Thyroid gland (tissue), 4 donors: ENCODE measurements at regions not wholly inside any gene's neighbourhood (a gene's known extent, or its start where the extent isn't known, plus 50 kb on each side); places are given as distances from the start of the nearest gene placed in this dataset.

Experiments used
- CTCF ChIP-seq, 6 experiments: fragments of 200-600 bp in 3 of 6; fragments of 450-650 bp in 3 of 6; sonication (generic) in 3 of 6; IDR thresholded peaks; one replicate each; pipeline ENCODE4 v1.5.1; 2016 to 2019; ENCODE audit warnings: antibody characterized with exemption in 6 of 6, mild to moderate bottlenecking in 2 of 6, inconsistent platforms in 1 of 6, moderate library complexity in 1 of 6
- POLR2A ChIP-seq, 2 donors: fragments of 450-650 bp; IDR thresholded peaks; one replicate each; pipeline ENCODE4 v1.6.1; 2017; ENCODE audit warnings: antibody characterized with exemption in 2 of 2, mild to moderate bottlenecking in 2 of 2, moderate library complexity in 1 of 2

- TF ChIP-seq POLR2A (IDR thresholded peaks at IDR 0.05) (no peak), CTCF (IDR thresholded peaks at IDR 0.05) (no peak)
These were observed 633.5 kb upstream of the CADM1 start for GRCh38 chr11:116137753-116138152.
